ENCODE measurements at regions not wholly inside any gene's neighbourhood (a gene's known extent, or its start where the extent isn't known, plus 50 kb on each side); places are given as distances from the start of the nearest gene placed in this dataset.
A peak's percentile ranks its signal among the peaks of the same experiment; 100 is the strongest.

DNA sequence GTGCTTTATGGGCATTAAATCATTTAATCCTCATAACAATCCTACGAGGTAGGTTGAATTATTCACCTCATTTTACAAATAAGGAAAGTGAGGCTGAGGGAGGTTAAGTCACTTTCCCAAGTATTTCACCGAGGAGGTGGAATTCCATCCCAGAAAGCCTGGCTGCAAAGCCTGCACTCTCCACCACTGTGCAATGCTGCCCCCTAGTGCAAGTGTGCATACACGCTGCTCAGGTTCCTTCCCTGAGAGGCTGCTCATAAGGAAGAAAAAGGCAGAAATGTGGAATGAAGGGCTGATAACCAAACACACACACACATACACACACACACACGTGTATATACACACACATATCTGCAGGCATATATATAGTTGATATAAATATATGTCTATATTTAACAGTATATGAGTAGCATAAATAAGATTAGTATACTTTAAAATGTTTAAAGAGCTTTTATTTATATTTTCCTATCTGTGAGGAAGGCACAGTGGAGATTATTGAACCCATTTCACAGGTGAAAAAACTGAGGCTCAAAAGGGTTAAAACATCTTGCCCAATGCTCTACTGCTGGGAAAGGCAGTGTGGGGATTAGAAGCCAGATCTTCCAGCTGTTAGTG lies 714.5 kb upstream of the TENM3 start:
- H3K36me3 ChIP-seq (ENCODE audit: low read depth, missing control alignments) = no peaks in the 10 kb centered on the region
- DNase-seq = peak; percentile 80
- H3K9me3 ChIP-seq = no peaks in the 10 kb centered on the region
- H3K4me1 ChIP-seq = no peaks in the 10 kb centered on the region
- 21 to 25% methylated on average over 4 of the region's 4 CpGs for WGBS, 2 donors
- no peaks in the 10 kb centered on the region for H3K27me3 ChIP-seq
- TF ChIP-seq, protein P1, sequence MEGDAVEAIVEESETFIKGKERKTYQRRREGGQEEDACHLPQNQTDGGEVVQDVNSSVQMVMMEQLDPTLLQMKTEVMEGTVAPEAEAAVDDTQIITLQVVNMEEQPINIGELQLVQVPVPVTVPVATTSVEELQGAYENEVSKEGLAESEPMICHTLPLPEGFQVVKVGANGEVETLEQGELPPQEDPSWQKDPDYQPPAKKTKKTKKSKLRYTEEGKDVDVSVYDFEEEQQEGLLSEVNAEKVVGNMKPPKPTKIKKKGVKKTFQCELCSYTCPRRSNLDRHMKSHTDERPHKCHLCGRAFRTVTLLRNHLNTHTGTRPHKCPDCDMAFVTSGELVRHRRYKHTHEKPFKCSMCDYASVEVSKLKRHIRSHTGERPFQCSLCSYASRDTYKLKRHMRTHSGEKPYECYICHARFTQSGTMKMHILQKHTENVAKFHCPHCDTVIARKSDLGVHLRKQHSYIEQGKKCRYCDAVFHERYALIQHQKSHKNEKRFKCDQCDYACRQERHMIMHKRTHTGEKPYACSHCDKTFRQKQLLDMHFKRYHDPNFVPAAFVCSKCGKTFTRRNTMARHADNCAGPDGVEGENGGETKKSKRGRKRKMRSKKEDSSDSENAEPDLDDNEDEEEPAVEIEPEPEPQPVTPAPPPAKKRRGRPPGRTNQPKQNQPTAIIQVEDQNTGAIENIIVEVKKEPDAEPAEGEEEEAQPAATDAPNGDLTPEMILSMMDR (IDR thresholded peaks at IDR 0.05) = peak; percentile 55 to 66 (median 55)
- no peak for TF ChIP-seq POLR2A (IDR thresholded peaks at IDR 0.05)
- H3K4me3 ChIP-seq = no peak overlapping the region
- no peak overlapping the region for H3K27ac ChIP-seq
- intact Hi-C loops (cut with DNase I; ENCODE audit: low total_unique reads) = no loop called here

DNA sequence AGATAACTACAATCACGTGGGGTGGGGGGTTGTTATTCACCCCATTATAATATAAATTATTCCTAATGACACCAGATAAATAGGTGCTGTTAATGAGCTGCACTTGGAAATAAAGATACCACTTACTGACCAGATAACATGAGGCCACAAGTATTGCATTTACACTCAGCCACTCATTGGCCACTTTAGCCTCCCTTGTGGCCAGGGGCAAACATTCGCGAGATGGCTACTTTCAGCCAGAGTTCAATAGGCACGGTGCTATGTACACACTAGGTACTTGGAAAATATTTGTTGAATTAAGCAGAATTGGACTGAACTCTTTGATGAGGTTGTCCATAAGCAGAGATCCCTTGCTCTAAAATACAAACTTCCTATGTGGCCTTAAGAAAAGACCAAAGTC lies 713.7 kb upstream of the TENM3 start:
- intact Hi-C loops (cut with DNase I; ENCODE audit: low total_unique reads) = no loop called here
- Histone ChIP-seq H3K27ac (no peak overlapping the region), H3K4me3 (no peak overlapping the region), H3K27me3 (no peaks in the 10 kb centered on the region), H3K9me3 (no peaks in the 10 kb centered on the region), H3K4me1 (no peaks in the 10 kb centered on the region), H3K36me3 (ENCODE audit: low read depth, missing control alignments) (no peaks in the 10 kb centered on the region)
- WGBS, 2 donors = 59 to 69% methylated on average over 4 of the region's 4 CpGs
- TF ChIP-seq, protein P1 (IDR thresholded peaks at IDR 0.05) = no peak
- no peak for TF ChIP-seq POLR2A (IDR thresholded peaks at IDR 0.05)
- DNase-seq = no peak

DNA sequence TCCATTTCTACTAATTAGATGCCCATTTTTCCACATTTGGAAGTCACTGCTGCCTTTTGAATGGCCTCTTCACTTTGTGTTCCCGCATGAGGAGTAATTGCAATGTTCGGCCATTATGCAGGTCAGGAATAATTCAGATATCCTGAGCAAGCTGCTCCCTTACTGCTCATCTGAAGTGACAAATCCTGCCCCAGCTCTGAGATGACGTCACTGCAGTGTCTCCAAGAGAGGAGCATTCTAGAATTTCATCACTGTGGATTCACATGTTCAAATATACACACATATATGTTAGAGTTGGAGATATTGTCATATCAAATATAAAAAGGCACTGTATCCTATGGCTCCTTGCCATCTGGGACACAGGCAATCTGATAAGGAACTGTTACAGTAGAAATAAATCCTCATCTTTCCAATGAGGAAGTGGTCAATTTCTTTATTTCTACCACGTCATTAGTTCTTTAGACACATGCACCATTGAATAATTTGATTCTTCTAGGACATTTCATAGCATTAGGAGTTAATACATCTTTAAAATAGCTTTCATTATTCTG lies 706.9 kb upstream of the TENM3 start:
- no peak for DNase-seq
- 88 to 90% methylated on average over 4 of the region's 4 CpGs for WGBS, 2 donors
- Histone ChIP-seq H3K4me1 (no peaks in the 10 kb centered on the region), H3K27me3 (no peaks in the 10 kb centered on the region), H3K9me3 (no peaks in the 10 kb centered on the region), H3K36me3 (ENCODE audit: low read depth, missing control alignments) (no peaks in the 10 kb centered on the region), H3K4me3 (no peak overlapping the region), H3K27ac (no peak overlapping the region)
- intact Hi-C loops (cut with DNase I; ENCODE audit: low total_unique reads) = loop anchor here (2.0 kb wide), 1 partner anchor 15 kb away; no protein-coding TSS in a partner anchor
- TF ChIP-seq, protein P1 (IDR thresholded peaks at IDR 0.05) = no peak

DNA sequence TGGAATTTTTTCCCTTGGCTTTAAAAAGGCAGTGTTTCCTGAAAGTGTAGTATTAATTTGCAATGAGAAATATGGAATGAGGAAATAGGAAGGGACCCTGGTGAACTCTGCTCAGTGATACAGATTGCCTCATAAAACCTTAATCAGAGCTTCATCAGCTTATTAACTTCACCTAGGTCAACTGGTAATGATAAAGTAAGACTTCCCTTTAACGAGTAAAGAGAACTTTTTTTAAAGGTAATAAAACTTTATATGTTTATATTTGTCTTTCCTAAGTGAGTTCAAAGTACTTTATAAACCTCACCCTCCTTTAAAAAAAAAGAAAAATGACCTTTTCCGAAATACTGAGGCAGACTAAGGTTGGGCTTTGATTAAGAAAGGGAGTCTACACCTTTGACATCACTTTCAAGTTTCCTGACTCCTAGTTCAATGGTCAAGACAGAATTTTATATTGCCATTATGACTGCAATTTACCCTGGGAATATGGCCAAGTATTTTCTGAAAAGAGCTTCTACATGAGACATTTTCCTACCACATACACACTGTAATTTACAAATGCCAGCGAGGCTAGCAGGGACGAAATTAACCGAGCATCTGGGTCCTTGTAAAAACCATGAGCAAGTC lies 706.3 kb upstream of the TENM3 start:
- Histone ChIP-seq H3K27ac (no peak overlapping the region), H3K4me3 (no peak overlapping the region), H3K36me3 (ENCODE audit: low read depth, missing control alignments) (no peaks in the 10 kb centered on the region), H3K4me1 (no peaks in the 10 kb centered on the region), H3K27me3 (no peaks in the 10 kb centered on the region), H3K9me3 (no peaks in the 10 kb centered on the region)
- DNase-seq = no peak
- intact Hi-C loops (cut with DNase I; ENCODE audit: low total_unique reads) = loop anchor here (2.0 kb wide), 1 partner anchor 14 kb away; no protein-coding TSS in a partner anchor
- WGBS, 2 donors = 60% methylated on average over 5 of the region's 5 CpGs
- TF ChIP-seq, protein P1 (IDR thresholded peaks at IDR 0.05) = no peak
- no peak for TF ChIP-seq POLR2A (IDR thresholded peaks at IDR 0.05)
